K562 (cell line): ENCODE measurements at regions not wholly inside any gene's neighbourhood (a gene's known extent, or its start where the extent isn't known, plus 50 kb on each side); places are given as distances from the start of the nearest gene placed in this dataset.

Source experiments
- ATAC-seq: fragments of 200-7000 bp; cut with Tn5 transposase; 3 replicates; pipeline ENCODE4 v1.9.1; 2020; ENCODE audit warnings: moderate library complexity
- BruUV-seq: library from RNA; stranded (reverse); fragments of 400-500 nt; replicated peaks from 2 replicates; lab custom pipeline; 2021; lab: Mats Ljungman, UMichigan
- CTCF ChIA-PET: fragments of 300-600 bp; formaldehyde crosslinking; extraction: SDS; loops from one replicate; lab custom pipeline; 2021; ENCODE audit warnings: low intra/inter-chr PET ratio; lab: Yijun Ruan, JAX
- POLR2A ChIA-PET: fragments of 300-600, 350-650 bp; sonication (Branson Sonifier 250); formaldehyde crosslinking; extraction: SDS; loops from one replicate; lab custom pipeline; 2021; ENCODE audit warnings: antibody characterized with exemption, inconsistent platforms; lab: Yijun Ruan, JAX
- DNase-seq, 4 experiments: peaks; one replicate each; pipeline versions ENCODE4 v3.0.0 to v3.0.0-alpha.2; 2011 to 2018; ENCODE audit warnings: low spot score in 3 of 4, mixed read lengths in 3 of 4; ENCODE audit errors: extremely low read depth in 1 of 4
- FAIRE-seq: peaks from 2 replicates; lab custom pipeline; 2011; peaks lifted over from hg19 to GRCh38; lab: Jason Lieb, UNC
- H2AFZ ChIP-seq: 2 replicates; pipeline ENCODE4 v1.6.0; 2011; ENCODE audit warnings: low read depth, low read length, control low read depth, inconsistent platforms
- H3K27ac ChIP-seq: fragments of 200-600 bp; 3 replicates; pipeline ENCODE4 v1.8.0; 2011; ENCODE audit warnings: low read depth, mild to moderate bottlenecking, control low read depth, inconsistent platforms, low read length, moderate library complexity, mixed read lengths; ENCODE audit errors: extremely low read depth
- H3K27me3 ChIP-seq, 2 experiments: fragments of 300-600 bp in 1 of 2; 2 replicates in 1 of 2; 3 replicates in 1 of 2; pipeline versions ENCODE4 v1.6.0 to v1.8.0; 2011; ENCODE audit warnings: inconsistent platforms in 2 of 2, low read length in 2 of 2, mild to moderate bottlenecking in 1 of 2, mixed read lengths in 1 of 2, moderate library complexity in 1 of 2; ENCODE audit not compliant: control insufficient read depth in 2 of 2, insufficient read depth in 2 of 2
- H3K36me3 ChIP-seq: fragments of 300-600 bp; 3 replicates; pipeline ENCODE4 v1.8.0; 2011; ENCODE audit warnings: mild to moderate bottlenecking, low read length, inconsistent platforms; ENCODE audit not compliant: control insufficient read depth, insufficient read depth
- H3K4me1 ChIP-seq, 2 experiments: fragments of 200-600 bp in 1 of 2; replicated peaks in 1 of 2; 2 replicates in 1 of 2; 3 replicates in 1 of 2; pipeline versions ENCODE4 v1.5.1 to v1.8.0; 2011; ENCODE audit warnings: inconsistent platforms in 2 of 2, low read length in 2 of 2, mild to moderate bottlenecking in 1 of 2, mixed read lengths in 1 of 2, moderate library complexity in 1 of 2; ENCODE audit not compliant: control insufficient read depth in 2 of 2, insufficient read depth in 2 of 2
- H3K4me2 ChIP-seq: 2 replicates; pipeline ENCODE4 v1.6.1; 2011; ENCODE audit warnings: low read length, control low read depth, inconsistent platforms, mixed read lengths; ENCODE audit not compliant: insufficient read depth
- H3K4me3 ChIP-seq: fragments of 200-600 bp; sonication (generic), shearing (Covaris generic); 2 replicates; pipeline ENCODE4 v1.5.1; 2016; ENCODE audit warnings: control low read depth, inconsistent platforms
- H3K79me2 ChIP-seq: fragments of 200-600 bp; 3 replicates; pipeline ENCODE4 v1.8.0; 2011; ENCODE audit warnings: low read length, inconsistent platforms; ENCODE audit not compliant: control insufficient read depth, insufficient read depth
- H3K9ac ChIP-seq, 2 experiments: 2 replicates each; pipeline versions ENCODE4 v1.6.0 to v1.6.1; 2011; ENCODE audit warnings: low read depth in 2 of 2, low read length in 2 of 2, control low read depth in 1 of 2, inconsistent platforms in 1 of 2, mild to moderate bottlenecking in 1 of 2, mixed read lengths in 1 of 2; ENCODE audit not compliant: insufficient read depth in 1 of 2
- H3K9me1 ChIP-seq: one replicate; pipeline ENCODE4 v1.6.0; 2011; ENCODE audit warnings: inconsistent platforms, mild to moderate bottlenecking, low read length, moderate library complexity; ENCODE audit not compliant: control insufficient read depth, insufficient read depth
- H3K9me3 ChIP-seq: replicated peaks from 2 replicates; pipeline ENCODE4 v1.5.1; 2011; ENCODE audit warnings: low read depth, low read length, inconsistent platforms; ENCODE audit not compliant: control insufficient read depth, insufficient read depth
- H4K20me1 ChIP-seq: replicated peaks from 2 replicates; pipeline ENCODE4 v1.6.1; 2011; ENCODE audit warnings: low read length, inconsistent platforms, mixed read lengths; ENCODE audit not compliant: control insufficient read depth, insufficient read depth
- CREB5 ChIP-seq: fragments of 250-450 bp; sonication (Bioruptor Pico); IDR thresholded peaks from 2 replicates; pipeline ENCODE4 v1.5.0; 2020; ENCODE audit warnings: mild to moderate bottlenecking
- E2F5 ChIP-seq: sonication (generic); formaldehyde crosslinking; IDR thresholded peaks from 2 replicates; pipeline ENCODE4 v1.8.0; 2022; ENCODE audit warnings: mild to moderate bottlenecking, missing genetic modification reagents
- SMAD2 ChIP-seq: fragments of 150-350 bp; IDR thresholded peaks from 2 replicates; pipeline ENCODE4 v1.6.1; 2014; ENCODE audit warnings: low read depth, mild to moderate bottlenecking, low read length
- XRCC3 ChIP-seq: fragments of 450-650 bp; IDR thresholded peaks from 2 replicates; pipeline ENCODE4 v1.6.1; 2017; ENCODE audit warnings: mild to moderate bottlenecking, moderate library complexity
- ZNF165 ChIP-seq: fragments of 250-450 bp; sonication (Bioruptor Pico); IDR thresholded peaks from 2 replicates; pipeline ENCODE4 v1.4.0; 2020; ENCODE audit warnings: borderline replicate concordance
- ZNF512 ChIP-seq: IDR thresholded peaks from 2 replicates; pipeline ENCODE4 v1.6.1; 2016; ENCODE audit warnings: missing genetic modification characterization, missing compliant biosample characterization
- WGBS: fragments of 100-300 bp; shearing (Covaris generic); methylation state at CpG from one replicate; pipeline ENCODE4 v1.1.6; 2016; ENCODE audit warnings: low coverage, mixed read lengths; ENCODE audit not compliant: insufficient coverage; ENCODE audit errors: missing lambda C conversion rate; 5-methylcytosine and 5-hydroxymethylcytosine counted together
- in situ Hi-C: fragments of 300-500 bp; cut with MboI; formaldehyde crosslinking; loops from 4 replicates; pipeline ENCODE4 v1.15.0; 2018; ENCODE audit warnings: inconsistent platforms, mixed read lengths
- intact Hi-C: fragments of 100-400 bp; cut with micrococcal nuclease; formaldehyde crosslinking; loops from 2 replicates; pipeline ENCODE4 v1.14.2; 2022

- Histone ChIP-seq H4K20me1 (no peaks in the 10 kb centered on the region), H3K9me1 (no peaks in the 10 kb centered on the region), H2AFZ (no peak overlapping the region), H3K36me3 (no peaks in the 10 kb centered on the region), H3K4me2 (no peak overlapping the region), H3K27ac (no peak overlapping the region), H3K27me3 (no peaks in the 10 kb centered on the region), H3K9me3 (no peaks in the 10 kb centered on the region), H3K9ac (no peak overlapping the region), H3K79me2 (no peaks in the 10 kb centered on the region), H3K4me1 (no peaks in the 10 kb centered on the region), H3K4me3 (no peak overlapping the region)
- intact Hi-C loops, result no loop called here
- WGBS, result 5% methylated on average over 6 of the region's 8 CpGs
- ATAC-seq, result no peak
- no peak for DNase-seq
- ChIA-PET CTCF (no interaction called here), POLR2A (interaction anchor here (1.1 kb wide), 1 partner anchor 11 kb away, joined by 4 read pairs; no protein-coding TSS in a partner anchor)
- BruUV-seq, result no TSS peak
- no peak for FAIRE-seq
- TF ChIP-seq ZNF165 (CRISPR knock-in tag) (no peak), XRCC3 (no peak), ZNF512 (tag) (no peak), CREB5 (CRISPR knock-in tag) (no peak), E2F5 (CRISPR knock-in tag) (no peak), SMAD2 (no peak)
- in situ Hi-C loops, result no loop called here
Measured at GRCh38 chr9:85884256-85884655, 56.7 kb upstream of the NAA35 start.
